ENCODE measurements at regions not wholly inside any gene's neighbourhood (a gene's known extent, or its start where the extent isn't known, plus 50 kb on each side); places are given as distances from the start of the nearest gene placed in this dataset.

GRCh38 chr5:92594031-92594430 is 987.0 kb downstream of the NR2F1-AS1 start:
- no peak for DNase-seq

GRCh38 chr5:92588876-92589275 is 992.1 kb downstream of the NR2F1-AS1 start:
- DNase-seq: no peak

- no peak for DNase-seq
Measured at GRCh38 chr5:92581690-92582089, 999.3 kb downstream of the NR2F1-AS1 start.

GRCh38 chr5:92581249-92581648 is 999.8 kb downstream of the NR2F1-AS1 start:
- DNase-seq: no peak

- DNase-seq: no peak
Measured at GRCh38 chr5:92580814-92581213, 1000.2 kb downstream of the NR2F1-AS1 start.

GRCh38 chr5:92574023-92574422 is 1007.0 kb downstream of the NR2F1-AS1 start:
- DNase-seq: no peak

GRCh38 chr5:92568522-92568921 is 1012.5 kb downstream of the NR2F1-AS1 start:
- no peak for DNase-seq

- DNase-seq: no peak
Measured at GRCh38 chr5:92567831-92568450, 1013.1 kb downstream of the NR2F1-AS1 start.

- no peak for DNase-seq
Measured at GRCh38 chr5:92566113-92566786, 1014.8 kb downstream of the NR2F1-AS1 start.

GRCh38 chr5:92565673-92566072 is 1015.3 kb downstream of the NR2F1-AS1 start:
- no peak for DNase-seq

- no peak for DNase-seq
Measured at GRCh38 chr5:92562065-92562464, 1019.0 kb downstream of the NR2F1-AS1 start.

- DNase-seq: no peak
Measured at GRCh38 chr5:92561411-92561959, 1019.5 kb downstream of the NR2F1-AS1 start.

GRCh38 chr5:92560698-92561401 is 1020.2 kb downstream of the NR2F1-AS1 start:
- no peak for DNase-seq

GRCh38 chr5:92559781-92560180 is 1021.2 kb downstream of the NR2F1-AS1 start:
- no peak for DNase-seq

GRCh38 chr5:92559331-92559730 is 1021.7 kb downstream of the NR2F1-AS1 start:
- no peak for DNase-seq

GRCh38 chr5:92556747-92557146 is 1024.3 kb downstream of the NR2F1-AS1 start:
- no peak for DNase-seq

- no peak for DNase-seq
Measured at GRCh38 chr5:92554447-92555085, 1026.5 kb downstream of the NR2F1-AS1 start.

- DNase-seq: no peak
Measured at GRCh38 chr5:92553326-92553725, 1027.7 kb downstream of the NR2F1-AS1 start.

- no peak for DNase-seq
Measured at GRCh38 chr5:92552206-92553160, 1028.5 kb downstream of the NR2F1-AS1 start.

GRCh38 chr5:92548346-92548745 is 1032.7 kb downstream of the NR2F1-AS1 start:
- no peak for DNase-seq

GRCh38 chr5:92544596-92544995 is 1036.4 kb downstream of the NR2F1-AS1 start:
- no peak for DNase-seq

GRCh38 chr5:92544036-92544435 is 1037.0 kb downstream of the NR2F1-AS1 start:
- no peak for DNase-seq
